ENCODE measurements at regions not wholly inside any gene's neighbourhood (a gene's known extent, or its start where the extent isn't known, plus 50 kb on each side); places are given as distances from the start of the nearest gene placed in this dataset.

- no CpG with 5 or more reads among the region's 2 CpGs for WGBS, 2 donors (ENCODE audit: extremely low coverage in 2 of 2, insufficient read length in 2 of 2, insufficient replicate concordance in 1 of 2)
- Histone ChIP-seq H4K8ac (ENCODE audit: low read depth, low read length) (no peak overlapping the region), H3K9ac (ENCODE audit: low read depth, low read length, poor library complexity) (no peak overlapping the region), H2AFZ (ENCODE audit: low read length) (no peak overlapping the region), H2BK120ac (ENCODE audit: low read depth, low read length) (no peak overlapping the region), H3K36me3 (replicated peaks in 1 of 2; ENCODE audit: control insufficient read depth in 2 of 2, insufficient read depth in 2 of 2, low read length in 2 of 2) (no peaks in the 10 kb centered on the region), H2BK12ac (ENCODE audit: low read length) (no peak overlapping the region), H3K4ac (ENCODE audit: low read length) (no peak overlapping the region), H2BK15ac (ENCODE audit: low read length) (no peak overlapping the region), H3K27me3 (ENCODE audit: control insufficient read depth in 3 of 3, insufficient read depth in 3 of 3, low read depth in 1 of 3, low read length in 3 of 3) (no peaks in the 10 kb centered on the region), H2AK5ac (ENCODE audit: low read depth, low read length) (no peak overlapping the region), H3K18ac (ENCODE audit: low read length) (no peak overlapping the region), H3K9me3 (replicated peaks in 1 of 2; ENCODE audit: control insufficient read depth in 2 of 2, insufficient read depth in 1 of 2, low read depth in 1 of 2, low read length in 2 of 2) (peaks cover 0 to 9% of the 10 kb centered on the region in 2 donors), H3K14ac (ENCODE audit: low read length) (no peak overlapping the region), H3K23ac (ENCODE audit: low read depth, low read length, poor library complexity) (no peak overlapping the region), H3K27ac (replicated peaks; ENCODE audit: low read length) (no peak overlapping the region), H3K4me2 (ENCODE audit: insufficient read depth, low read length, poor library complexity, severe bottlenecking) (no peak overlapping the region), H4K91ac (ENCODE audit: low read depth, low read length, poor library complexity) (no peak overlapping the region), H3K4me3 (ENCODE audit: low read length in 2 of 2) (no peak overlapping the region), H3K4me1 (ENCODE audit: control insufficient read depth in 2 of 2, insufficient read depth in 1 of 2, low read depth in 1 of 2, low read length in 2 of 2) (peaks cover 1 to 4% of the 10 kb centered on the region in 2 donors), H2BK5ac (ENCODE audit: low read length) (no peak overlapping the region), H3K79me1 (ENCODE audit: low read depth, low read length) (no peaks in the 10 kb centered on the region)
- DNase-seq (ENCODE audit: low spot score) = no peak
These were observed 880.4 kb downstream of the EFNB2 start for GRCh38 chr13:105655046-105655445.

- Histone ChIP-seq H3K4me2 (ENCODE audit: insufficient read depth, low read length, poor library complexity, severe bottlenecking) (no peak overlapping the region), H3K9ac (ENCODE audit: low read depth, low read length, poor library complexity) (no peak overlapping the region), H3K27me3 (ENCODE audit: control insufficient read depth in 3 of 3, insufficient read depth in 3 of 3, low read depth in 1 of 3, low read length in 3 of 3) (no peaks in the 10 kb centered on the region), H3K27ac (replicated peaks; ENCODE audit: low read length) (no peak overlapping the region), H3K36me3 (replicated peaks in 1 of 2; ENCODE audit: control insufficient read depth in 2 of 2, insufficient read depth in 2 of 2, low read length in 2 of 2) (no peaks in the 10 kb centered on the region), H3K4me3 (ENCODE audit: low read length in 2 of 2) (no peak overlapping the region), H3K9me3 (replicated peaks in 1 of 2; ENCODE audit: control insufficient read depth in 2 of 2, insufficient read depth in 1 of 2, low read depth in 1 of 2, low read length in 2 of 2) (peaks cover 2 to 8% of the 10 kb centered on the region in 2 donors), H2BK120ac (ENCODE audit: low read depth, low read length) (no peak overlapping the region), H2BK12ac (ENCODE audit: low read length) (no peak overlapping the region), H3K4ac (ENCODE audit: low read length) (no peak overlapping the region), H2BK5ac (ENCODE audit: low read length) (no peak overlapping the region), H2BK15ac (ENCODE audit: low read length) (no peak overlapping the region), H3K18ac (ENCODE audit: low read length) (no peak overlapping the region), H3K4me1 (ENCODE audit: control insufficient read depth in 2 of 2, insufficient read depth in 1 of 2, low read depth in 1 of 2, low read length in 2 of 2) (no peaks in the 10 kb centered on the region), H2AK5ac (ENCODE audit: low read depth, low read length) (no peak overlapping the region), H4K91ac (ENCODE audit: low read depth, low read length, poor library complexity) (no peak overlapping the region), H3K14ac (ENCODE audit: low read length) (no peak overlapping the region), H3K79me1 (ENCODE audit: low read depth, low read length) (no peaks in the 10 kb centered on the region), H4K8ac (ENCODE audit: low read depth, low read length) (no peak overlapping the region), H3K23ac (ENCODE audit: low read depth, low read length, poor library complexity) (no peak overlapping the region), H2AFZ (ENCODE audit: low read length) (no peak overlapping the region)
- no CpG with 5 or more reads among the region's 5 CpGs for WGBS, 2 donors (ENCODE audit: extremely low coverage in 2 of 2, insufficient read length in 2 of 2, insufficient replicate concordance in 1 of 2)
- DNase-seq (ENCODE audit: low spot score) = no peak
These were observed 891.5 kb downstream of the EFNB2 start for GRCh38 chr13:105643966-105644365.

- Histone ChIP-seq H2BK15ac (ENCODE audit: low read length) (no peak overlapping the region), H3K4me3 (ENCODE audit: low read length in 2 of 2) (no peak overlapping the region), H4K91ac (ENCODE audit: low read depth, low read length, poor library complexity) (no peak overlapping the region), H3K9me3 (replicated peaks in 1 of 2; ENCODE audit: control insufficient read depth in 2 of 2, insufficient read depth in 1 of 2, low read depth in 1 of 2, low read length in 2 of 2) (no peaks in the 10 kb centered on the region), H3K4me1 (ENCODE audit: control insufficient read depth in 2 of 2, insufficient read depth in 1 of 2, low read depth in 1 of 2, low read length in 2 of 2) (no peaks in the 10 kb centered on the region), H2AFZ (ENCODE audit: low read length) (no peak overlapping the region), H2BK5ac (ENCODE audit: low read length) (no peak overlapping the region), H3K36me3 (replicated peaks in 1 of 2; ENCODE audit: control insufficient read depth in 2 of 2, insufficient read depth in 2 of 2, low read length in 2 of 2) (no peaks in the 10 kb centered on the region), H3K4ac (ENCODE audit: low read length) (no peak overlapping the region), H2BK120ac (ENCODE audit: low read depth, low read length) (no peak overlapping the region), H3K27ac (replicated peaks; ENCODE audit: low read length) (no peak overlapping the region), H2AK5ac (ENCODE audit: low read depth, low read length) (no peak overlapping the region), H4K8ac (ENCODE audit: low read depth, low read length) (no peak overlapping the region), H3K18ac (ENCODE audit: low read length) (no peak overlapping the region), H3K14ac (ENCODE audit: low read length) (no peak overlapping the region), H3K4me2 (ENCODE audit: insufficient read depth, low read length, poor library complexity, severe bottlenecking) (no peak overlapping the region), H3K23ac (ENCODE audit: low read depth, low read length, poor library complexity) (no peak overlapping the region), H3K79me1 (ENCODE audit: low read depth, low read length) (no peaks in the 10 kb centered on the region), H2BK12ac (ENCODE audit: low read length) (no peak overlapping the region), H3K9ac (ENCODE audit: low read depth, low read length, poor library complexity) (no peak overlapping the region), H3K27me3 (ENCODE audit: control insufficient read depth in 3 of 3, insufficient read depth in 3 of 3, low read depth in 1 of 3, low read length in 3 of 3) (no peaks in the 10 kb centered on the region)
- WGBS, 2 donors (ENCODE audit: extremely low coverage in 2 of 2, insufficient read length in 2 of 2, insufficient replicate concordance in 1 of 2) = no CpG with 5 or more reads among the region's 8 CpGs
- no peak for DNase-seq (ENCODE audit: low spot score)
These were observed 892.9 kb downstream of the EFNB2 start for GRCh38 chr13:105642511-105642958.

- H3K23ac ChIP-seq (ENCODE audit: low read depth, low read length, poor library complexity) = no peak overlapping the region
- no peak overlapping the region for H3K4ac ChIP-seq (ENCODE audit: low read length)
- no peak overlapping the region for H3K27ac ChIP-seq (replicated peaks; ENCODE audit: low read length)
- H3K79me1 ChIP-seq (ENCODE audit: low read depth, low read length) = no peaks in the 10 kb centered on the region
- H2AK5ac ChIP-seq (ENCODE audit: low read depth, low read length) = no peak overlapping the region
- no peak overlapping the region for H2BK15ac ChIP-seq (ENCODE audit: low read length)
- H3K4me2 ChIP-seq (ENCODE audit: insufficient read depth, low read length, poor library complexity, severe bottlenecking) = no peak overlapping the region
- H3K27me3 ChIP-seq (ENCODE audit: control insufficient read depth in 3 of 3, insufficient read depth in 3 of 3, low read depth in 1 of 3, low read length in 3 of 3) = no peaks in the 10 kb centered on the region
- no peak overlapping the region for H2AFZ ChIP-seq (ENCODE audit: low read length)
- H2BK120ac ChIP-seq (ENCODE audit: low read depth, low read length) = no peak overlapping the region
- no peak for DNase-seq (ENCODE audit: low spot score)
- H3K36me3 ChIP-seq (replicated peaks in 1 of 2; ENCODE audit: control insufficient read depth in 2 of 2, insufficient read depth in 2 of 2, low read length in 2 of 2) = no peaks in the 10 kb centered on the region
- WGBS, 2 donors (ENCODE audit: extremely low coverage in 2 of 2, insufficient read length in 2 of 2, insufficient replicate concordance in 1 of 2) = no CpG with 5 or more reads among the region's 5 CpGs
- H3K18ac ChIP-seq (ENCODE audit: low read length) = no peak overlapping the region
- H2BK5ac ChIP-seq (ENCODE audit: low read length) = no peak overlapping the region
- no peak overlapping the region for H4K8ac ChIP-seq (ENCODE audit: low read depth, low read length)
- H2BK12ac ChIP-seq (ENCODE audit: low read length) = no peak overlapping the region
- no peak overlapping the region for H4K91ac ChIP-seq (ENCODE audit: low read depth, low read length, poor library complexity)
- no peaks in the 10 kb centered on the region for H3K4me1 ChIP-seq (ENCODE audit: control insufficient read depth in 2 of 2, insufficient read depth in 1 of 2, low read depth in 1 of 2, low read length in 2 of 2)
- no peak overlapping the region for H3K14ac ChIP-seq (ENCODE audit: low read length)
- no peak overlapping the region for H3K4me3 ChIP-seq (ENCODE audit: low read length in 2 of 2)
- H3K9me3 ChIP-seq (replicated peaks in 1 of 2; ENCODE audit: control insufficient read depth in 2 of 2, insufficient read depth in 1 of 2, low read depth in 1 of 2, low read length in 2 of 2) = no peaks in the 10 kb centered on the region
- no peak overlapping the region for H3K9ac ChIP-seq (ENCODE audit: low read depth, low read length, poor library complexity)
These were observed 894.3 kb downstream of the EFNB2 start for GRCh38 chr13:105641121-105641520.

Measured in neuronal stem cell (in vitro differentiated cells).